NCI-H2227 treated with DMSO at 0.1 percent for 48 hours (cell line): ENCODE measurements at regions not wholly inside any gene's neighbourhood (a gene's known extent, or its start where the extent isn't known, plus 50 kb on each side); places are given as distances from the start of the nearest gene placed in this dataset.

Experiments used
- DNase-seq: peaks from one replicate; lab custom pipeline; 2025; lab: John Stamatoyannopoulos, UW

DNA sequence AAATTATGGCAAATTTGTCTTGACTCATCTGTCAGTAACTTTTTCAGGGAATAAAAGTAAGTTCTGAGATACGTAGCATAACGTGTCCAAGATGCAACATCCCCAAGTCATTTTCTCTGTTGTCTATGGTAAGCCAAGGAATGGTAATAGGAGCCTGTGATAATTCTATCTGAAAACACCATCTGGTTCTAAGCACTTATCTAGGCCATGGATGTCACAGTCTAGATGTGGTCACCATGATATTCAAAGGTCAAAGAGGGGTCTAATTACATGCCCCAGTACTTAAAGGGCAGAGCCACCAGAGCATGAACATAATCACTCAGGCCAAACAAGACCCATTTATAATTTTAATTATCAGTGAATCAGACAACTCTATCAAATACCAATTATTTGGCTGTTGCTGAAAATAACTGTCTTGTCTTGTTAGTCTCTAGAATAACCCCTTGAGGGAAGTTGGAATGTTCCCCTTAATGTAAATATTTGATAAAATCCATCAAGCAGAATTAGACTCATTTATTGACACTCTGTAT lies 225.1 kb upstream of the MPPED2 start:
- DNase-seq = no peak

DNA sequence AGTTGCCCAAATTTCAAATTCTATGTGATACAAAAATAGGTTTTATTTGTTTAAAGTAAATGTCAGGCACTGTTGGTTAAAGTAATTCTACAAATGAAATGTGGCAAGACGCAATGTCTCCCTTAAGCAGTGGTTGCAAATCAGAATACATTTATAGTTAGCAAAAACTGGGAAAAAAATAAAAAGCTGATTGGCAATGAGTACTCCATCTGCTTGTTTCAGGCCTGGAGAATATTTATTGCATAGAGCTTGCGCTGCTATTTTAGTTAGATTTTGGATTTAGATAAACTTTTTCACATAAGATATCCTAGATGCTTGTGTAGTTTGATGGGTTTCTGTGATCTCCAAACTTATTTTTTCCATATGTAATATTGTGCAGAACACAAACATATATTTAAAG lies 224.0 kb upstream of the MPPED2 start:
- DNase-seq = no peak

GRCh38 chr11:30801357-30801756 lies 215.2 kb upstream of the MPPED2 start:
- DNase-seq = no peak

- no peak for DNase-seq
Measured at GRCh38 chr11:30800904-30801303, 214.8 kb upstream of the MPPED2 start.

DNA sequence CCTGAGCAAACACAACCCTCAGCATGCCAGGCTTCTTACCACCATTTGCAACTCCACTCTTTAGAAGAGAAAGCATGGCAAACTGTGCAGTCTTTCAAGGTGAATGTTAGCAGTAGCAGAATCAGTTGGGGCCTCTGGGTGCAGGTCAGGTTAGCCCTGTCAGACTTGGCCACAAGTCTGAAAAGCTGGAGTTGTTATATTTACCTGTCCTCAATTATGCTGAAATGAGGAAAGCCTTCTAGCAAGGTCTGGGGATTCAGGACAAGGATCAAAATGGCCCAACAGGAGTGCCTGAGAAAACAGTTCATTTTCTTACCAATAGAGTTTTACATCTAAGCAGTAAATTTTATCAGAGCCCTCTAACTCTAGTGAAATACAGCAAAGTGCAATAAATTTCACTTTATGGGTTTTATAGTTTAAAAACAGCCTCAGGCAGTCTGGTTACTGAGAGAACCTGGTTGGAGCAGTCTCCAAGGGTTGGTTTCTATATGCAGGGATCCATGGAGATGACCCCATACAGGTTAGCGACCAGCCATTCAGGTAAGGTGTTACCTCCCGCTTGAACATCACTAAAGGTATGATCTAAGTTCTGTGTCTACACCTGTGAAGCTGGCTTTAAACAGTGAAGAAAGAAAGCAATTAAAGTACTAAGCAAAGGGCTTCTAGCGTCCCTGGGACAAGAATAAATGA lies 212.5 kb upstream of the MPPED2 start:
- DNase-seq = no peak

GRCh38 chr11:30789270-30789669 lies 203.1 kb upstream of the MPPED2 start:
- no peak for DNase-seq

- DNase-seq = no peak
Measured at GRCh38 chr11:30788849-30789248, 202.7 kb upstream of the MPPED2 start.

DNA sequence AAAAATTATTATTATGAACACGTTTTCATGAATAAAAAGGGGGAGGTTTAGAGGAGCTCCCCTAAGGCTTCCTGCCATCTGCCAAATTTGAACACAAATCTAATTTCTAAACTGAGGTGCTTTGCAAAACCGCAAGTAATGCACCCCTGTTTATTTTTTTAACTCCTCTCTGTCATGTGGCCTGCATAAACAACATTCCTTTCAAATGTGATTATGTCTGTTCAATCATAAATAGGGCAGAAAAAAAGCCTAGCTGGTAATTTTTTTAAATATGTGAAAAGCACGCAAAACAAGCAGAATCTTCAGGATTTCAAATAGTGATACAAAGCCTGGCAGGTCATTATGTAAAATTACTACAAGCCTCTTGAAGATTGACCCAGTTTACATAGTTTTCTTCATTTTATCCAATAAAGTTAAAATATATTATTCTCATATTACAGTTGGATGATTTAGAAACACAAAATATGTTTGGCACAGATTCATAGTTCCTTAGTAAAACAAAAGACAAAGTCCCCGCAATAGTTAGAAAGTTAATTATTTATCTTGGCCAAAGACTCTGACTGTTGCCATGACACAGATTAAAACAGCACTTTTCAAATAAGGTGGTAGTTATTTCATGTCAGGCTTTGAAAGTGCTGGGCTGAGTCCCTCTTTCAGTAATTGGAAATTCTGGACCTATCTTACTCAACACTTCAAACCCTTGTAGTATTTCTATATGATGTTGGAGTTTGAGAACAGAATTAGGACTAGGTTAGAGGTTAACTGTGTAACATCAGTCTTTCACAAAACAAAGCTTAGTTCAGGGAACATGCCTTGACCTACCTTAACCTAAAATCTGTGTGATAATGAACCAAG lies 200.3 kb upstream of the MPPED2 start:
- no peak for DNase-seq

DNA sequence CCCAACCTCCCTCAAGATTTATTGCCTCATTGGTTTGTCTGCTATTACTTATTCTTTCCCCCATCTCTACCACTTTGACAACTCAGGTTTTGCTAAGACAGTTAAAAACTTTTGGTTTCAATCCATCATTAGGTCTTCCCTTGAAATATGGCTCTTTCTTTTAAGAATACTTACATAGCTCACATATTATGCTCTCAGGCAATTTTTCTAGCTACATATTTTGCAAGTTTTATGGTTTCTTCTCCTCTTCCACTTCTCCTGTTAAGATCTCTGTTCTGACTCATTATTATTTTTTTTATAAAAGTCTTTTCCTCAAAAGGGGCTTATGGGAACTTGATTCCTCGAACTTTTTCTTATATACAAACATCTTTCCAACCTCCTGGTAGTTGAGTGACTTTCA lies 192.4 kb upstream of the MPPED2 start:
- no peak for DNase-seq

DNA sequence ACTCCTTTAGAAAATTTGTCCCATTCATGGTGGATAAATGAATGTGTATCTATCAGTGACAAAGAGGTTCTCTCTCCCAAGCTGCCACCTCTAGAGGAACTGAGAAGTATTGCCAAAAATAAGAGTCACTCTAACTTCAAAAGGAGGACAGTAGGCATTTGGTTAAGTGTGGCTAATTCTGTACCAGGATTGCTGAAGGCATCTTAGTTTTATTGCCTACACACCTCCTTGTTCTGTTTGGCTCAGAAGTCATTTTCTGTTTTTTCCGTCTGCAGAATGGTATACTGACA lies 189.0 kb upstream of the MPPED2 start:
- DNase-seq = no peak

GRCh38 chr11:30774496-30775232 lies 188.5 kb upstream of the MPPED2 start:
- DNase-seq = no peak

DNA sequence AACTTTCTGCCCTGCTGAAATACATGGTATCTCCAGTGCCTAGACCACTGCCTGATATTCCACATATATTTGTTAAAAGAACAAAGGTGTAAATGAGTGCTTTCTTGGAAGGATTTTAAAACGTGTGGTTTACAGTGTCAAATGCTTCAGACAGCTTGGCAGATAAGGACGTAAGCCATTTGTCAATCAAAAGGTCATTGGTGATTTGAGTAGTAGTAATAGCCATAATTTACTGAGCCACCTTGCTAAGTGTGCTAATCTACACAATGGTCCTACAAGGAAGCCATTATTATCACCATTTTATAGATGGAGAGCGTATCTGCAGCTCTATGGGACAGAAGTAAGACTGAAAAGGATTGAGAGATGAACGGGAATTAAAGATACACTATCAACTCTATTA lies 186.8 kb upstream of the MPPED2 start:
- DNase-seq = peak; percentile 5

DNA sequence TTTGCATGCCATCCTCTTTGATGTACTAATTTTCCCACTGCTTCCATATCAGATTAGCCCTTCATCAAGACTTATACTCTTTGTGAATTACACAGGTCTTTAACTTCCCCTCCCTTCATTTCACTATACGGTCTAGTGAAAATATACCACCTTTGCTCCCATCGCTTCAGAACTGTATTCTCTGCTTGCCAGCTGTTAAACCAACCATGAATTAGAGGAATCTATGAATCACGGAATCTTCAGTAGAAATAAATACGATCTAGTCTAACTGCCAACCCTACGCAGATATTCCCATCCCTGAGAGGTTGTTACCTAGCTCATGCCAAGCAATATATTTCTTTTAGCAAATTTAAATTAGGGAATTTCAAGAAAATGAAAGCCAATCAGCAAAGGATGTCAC lies 177.8 kb upstream of the MPPED2 start:
- DNase-seq = no peak

GRCh38 chr11:30762188-30762587 lies 176.0 kb upstream of the MPPED2 start:
- DNase-seq = no peak

DNA sequence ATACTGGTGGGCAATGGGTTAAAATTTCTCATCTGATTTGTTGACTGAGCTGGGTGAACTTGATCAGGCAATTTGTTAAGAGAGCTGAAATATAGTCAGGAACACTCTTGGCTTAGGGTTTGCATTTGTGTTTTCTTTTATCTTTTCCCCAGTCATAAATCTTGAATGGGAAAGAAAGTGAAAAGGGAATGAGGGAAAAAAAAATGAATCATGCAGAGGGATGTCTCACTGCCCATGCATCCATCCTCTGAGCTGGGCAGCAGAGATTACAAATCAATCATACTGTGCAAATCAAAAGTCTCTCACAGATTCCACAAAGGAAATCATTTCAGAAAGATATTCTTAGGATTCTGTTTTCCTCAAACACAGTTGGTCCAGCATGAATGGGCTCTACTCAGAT lies 174.2 kb upstream of the MPPED2 start:
- no peak for DNase-seq

GRCh38 chr11:30758946-30759504 lies 172.9 kb upstream of the MPPED2 start:
- DNase-seq = no peak

DNA sequence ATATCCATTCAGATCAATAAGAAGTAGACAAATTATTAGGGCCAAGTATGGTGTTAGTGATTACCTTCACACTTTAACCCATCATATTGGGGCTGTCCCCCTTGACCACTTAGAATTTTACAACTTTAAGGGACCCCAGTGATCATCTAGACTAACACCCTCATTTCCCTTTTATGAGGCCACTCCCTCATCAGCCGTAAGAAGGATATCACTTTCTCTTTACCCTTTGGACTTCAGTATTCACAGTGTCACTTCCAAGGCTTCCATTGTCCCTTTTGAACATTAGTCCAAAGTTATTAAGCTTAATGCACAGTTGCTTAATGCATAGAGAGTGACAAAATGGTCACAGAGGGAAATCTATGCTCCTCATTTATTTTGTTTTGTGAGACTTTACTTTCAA lies 172.4 kb upstream of the MPPED2 start:
- no peak for DNase-seq

GRCh38 chr11:30758012-30758411 lies 171.9 kb upstream of the MPPED2 start:
- DNase-seq = no peak

- DNase-seq = no peak
Measured at GRCh38 chr11:30753994-30754393, 167.8 kb upstream of the MPPED2 start.

DNA sequence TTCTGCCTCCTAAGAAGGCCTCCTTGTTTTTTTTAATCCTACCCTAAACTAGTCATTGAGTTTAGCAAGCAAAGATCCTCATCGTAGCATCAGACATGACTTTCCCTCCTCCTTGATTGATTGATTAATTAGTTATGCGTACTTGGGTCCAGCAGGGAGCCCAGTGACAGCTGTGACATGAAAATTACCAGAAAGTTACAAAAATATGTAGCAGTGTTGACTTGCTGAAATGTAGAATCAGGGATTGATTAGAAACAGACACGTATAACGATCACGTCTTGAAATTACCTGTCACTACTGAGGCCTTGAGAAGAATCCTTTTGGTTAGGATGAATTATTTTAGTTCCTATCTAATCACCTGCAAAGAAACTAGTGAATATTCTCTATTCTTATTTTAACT lies 167.4 kb upstream of the MPPED2 start:
- no peak for DNase-seq

DNA sequence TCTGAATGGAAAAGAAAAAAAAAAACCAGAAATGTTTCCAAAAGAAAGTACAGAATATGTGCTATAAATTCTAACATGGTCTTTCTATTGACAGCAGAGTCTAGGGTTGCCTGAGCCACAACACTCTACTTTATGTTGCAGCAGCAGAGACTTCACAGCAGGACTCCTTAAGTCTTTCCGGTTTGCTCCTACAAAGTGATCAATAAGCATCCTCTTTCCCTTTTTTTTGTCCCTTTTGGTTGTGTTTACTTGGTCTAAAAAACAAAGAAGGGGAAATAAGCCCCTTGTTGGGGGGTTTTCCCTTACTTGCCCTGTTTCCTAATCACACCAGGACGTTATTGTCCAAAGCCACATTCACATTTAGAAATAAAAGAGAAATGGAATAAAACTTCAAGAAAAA lies 163.1 kb upstream of the MPPED2 start:
- DNase-seq = no peak

DNA sequence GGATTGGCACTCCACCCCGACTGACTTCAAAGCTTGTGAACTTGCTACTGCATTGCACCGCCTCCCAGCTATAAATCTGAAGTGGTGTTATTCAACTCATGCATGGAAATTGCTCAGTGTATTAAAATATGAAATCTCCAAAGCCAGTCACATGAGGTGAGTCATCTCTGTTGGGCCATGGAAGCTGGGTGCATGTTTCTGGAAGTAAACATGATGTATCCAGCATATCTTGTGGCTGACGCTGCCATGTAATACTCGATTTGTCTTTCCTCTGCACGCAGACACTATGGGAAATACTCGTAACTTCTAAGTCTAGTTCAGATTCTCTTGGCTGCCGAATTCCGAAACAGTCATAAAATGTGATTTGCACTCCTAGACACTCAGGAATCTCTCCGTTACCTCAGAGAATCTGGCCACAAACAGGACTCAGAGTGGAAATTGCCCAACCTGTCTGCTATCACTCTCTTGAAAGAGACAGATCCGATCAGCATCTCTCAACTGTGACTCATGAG lies 154.9 kb upstream of the MPPED2 start:
- DNase-seq = no peak
